Neural progenitor cell (in vitro differentiated cells): ENCODE measurements at regions not wholly inside any gene's neighbourhood (a gene's known extent, or its start where the extent isn't known, plus 50 kb on each side); places are given as distances from the start of the nearest gene placed in this dataset.

ENCODE experiments used
- DNase-seq: peaks from one replicate; pipeline ENCODE4 v3.0.0-alpha.2; 2016; ENCODE audit warnings: low spot score
- H2AFZ ChIP-seq: fragments of 200-600 bp; sonication (generic); replicated peaks from 2 replicates; pipeline ENCODE4 v1.6.1; 2016; ENCODE audit warnings: antibody characterized with exemption
- H3F3A ChIP-seq: fragments of 200-600 bp; sonication (generic); 2 replicates; pipeline ENCODE4 v1.6.1; 2016; ENCODE audit warnings: antibody characterized with exemption, low read depth
- H3K27ac ChIP-seq: fragments of 200-600 bp; sonication (generic); 2 replicates; pipeline ENCODE4 v1.5.1; 2016; ENCODE audit warnings: mild to moderate bottlenecking
- H3K27me3 ChIP-seq: fragments of 200-600 bp; sonication (generic); 2 replicates; pipeline ENCODE4 v1.6.1; 2016; ENCODE audit warnings: mild to moderate bottlenecking, moderate library complexity
- H3K36me3 ChIP-seq: fragments of 200-600 bp; sonication (generic); 2 replicates; pipeline ENCODE4 v1.5.1; 2016
- H3K4me1 ChIP-seq: fragments of 200-600 bp; sonication (generic); 2 replicates; pipeline ENCODE4 v1.6.1; 2016; ENCODE audit warnings: mixed run types
- H3K4me2 ChIP-seq: fragments of 200-600 bp; sonication (generic); 2 replicates; pipeline ENCODE4 v1.6.1; 2016
- H3K4me3 ChIP-seq: fragments of 200-600 bp; sonication (generic); 2 replicates; pipeline ENCODE4 v1.5.1; 2016
- H3K79me2 ChIP-seq: fragments of 200-600 bp; sonication (generic); 2 replicates; pipeline ENCODE4 v1.6.1; 2016; ENCODE audit warnings: low read depth
- H3K9ac ChIP-seq: fragments of 200-600 bp; sonication (generic); 2 replicates; pipeline ENCODE4 v1.6.1; 2016
- H3K9me3 ChIP-seq: fragments of 200-600 bp; sonication (generic); 2 replicates; pipeline ENCODE4 v1.5.1; 2016; ENCODE audit warnings: low read depth
- H4K20me1 ChIP-seq: fragments of 200-600 bp; sonication (generic); 2 replicates; pipeline ENCODE4 v1.6.1; 2016; ENCODE audit warnings: low read depth
- H3K27ac Mint-ChIP-seq: 3 replicates; pipeline ENCODE4 v1.8.0; 2021; ENCODE audit warnings: mixed read lengths
- H3K27me3 Mint-ChIP-seq: 2 replicates; pipeline ENCODE4 v1.8.0; 2022; ENCODE audit warnings: low read depth, mild to moderate bottlenecking, inconsistent platforms, moderate library complexity, mixed read lengths; ENCODE audit not compliant: insufficient read depth
- H3K36me3 Mint-ChIP-seq: 3 replicates; pipeline ENCODE4 v1.8.0; 2021; ENCODE audit warnings: mixed read lengths
- H3K4me1 Mint-ChIP-seq: 3 replicates; pipeline ENCODE4 v1.8.0; 2021; ENCODE audit warnings: mixed read lengths
- H3K4me3 Mint-ChIP-seq: 3 replicates; pipeline ENCODE4 v1.8.0; 2021; ENCODE audit warnings: mild to moderate bottlenecking, moderate library complexity, mixed read lengths
- H3K9me3 Mint-ChIP-seq: 3 replicates; pipeline ENCODE4 v1.8.0; 2020; ENCODE audit warnings: mixed read lengths
- EZH2 ChIP-seq: fragments of 200-600 bp; sonication (generic); IDR thresholded peaks from 2 replicates; pipeline ENCODE4 v1.6.1; 2017; ENCODE audit warnings: antibody characterized with exemption, mild to moderate bottlenecking, moderate library complexity
- EZH2phosphoT487 ChIP-seq: fragments of 200-600 bp; sonication (generic); IDR thresholded peaks from 2 replicates; pipeline ENCODE4 v1.6.1; 2017; ENCODE audit warnings: antibody characterized with exemption
- TF ChIP-seq, protein P1 (sequence below): fragments of 200-600 bp; sonication (generic); IDR thresholded peaks from 2 replicates; pipeline ENCODE4 v1.5.1; 2017; ENCODE audit warnings: antibody characterized with exemption, mild to moderate bottlenecking

DNA sequence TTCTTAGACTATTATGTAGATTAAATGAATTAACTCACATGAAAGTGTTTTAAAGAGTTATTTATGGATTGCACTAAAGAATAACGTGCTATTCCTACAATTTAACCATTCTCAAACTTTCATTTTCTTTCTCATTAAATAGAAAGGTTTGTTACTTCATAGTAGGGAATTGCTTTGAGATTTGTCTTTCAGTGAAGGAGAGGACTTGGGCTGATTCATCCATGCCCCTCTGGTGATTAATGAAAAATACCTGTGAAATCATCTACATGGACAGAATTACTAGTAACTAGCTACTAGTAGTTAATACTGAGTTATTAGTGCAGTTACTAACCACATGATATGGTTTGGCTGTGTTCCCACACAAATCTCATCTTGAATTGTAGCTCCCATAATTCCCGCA lies 275.8 kb upstream of the CDH20 start:
- Histone ChIP-seq H3K4me1 (no peaks in the 10 kb centered on the region), H3K27ac (no peak overlapping the region), H3K4me2 (no peak overlapping the region), H3K27me3 (no peaks in the 10 kb centered on the region), H3K36me3 (no peaks in the 10 kb centered on the region), H2AFZ (no peak overlapping the region), H3K9ac (no peak overlapping the region), H4K20me1 (no peaks in the 10 kb centered on the region), H3K9me3 (no peaks in the 10 kb centered on the region), H3K4me3 (no peak overlapping the region), H3K79me2 (no peaks in the 10 kb centered on the region), H3F3A (no peaks in the 10 kb centered on the region)
- TF ChIP-seq, protein P1, sequence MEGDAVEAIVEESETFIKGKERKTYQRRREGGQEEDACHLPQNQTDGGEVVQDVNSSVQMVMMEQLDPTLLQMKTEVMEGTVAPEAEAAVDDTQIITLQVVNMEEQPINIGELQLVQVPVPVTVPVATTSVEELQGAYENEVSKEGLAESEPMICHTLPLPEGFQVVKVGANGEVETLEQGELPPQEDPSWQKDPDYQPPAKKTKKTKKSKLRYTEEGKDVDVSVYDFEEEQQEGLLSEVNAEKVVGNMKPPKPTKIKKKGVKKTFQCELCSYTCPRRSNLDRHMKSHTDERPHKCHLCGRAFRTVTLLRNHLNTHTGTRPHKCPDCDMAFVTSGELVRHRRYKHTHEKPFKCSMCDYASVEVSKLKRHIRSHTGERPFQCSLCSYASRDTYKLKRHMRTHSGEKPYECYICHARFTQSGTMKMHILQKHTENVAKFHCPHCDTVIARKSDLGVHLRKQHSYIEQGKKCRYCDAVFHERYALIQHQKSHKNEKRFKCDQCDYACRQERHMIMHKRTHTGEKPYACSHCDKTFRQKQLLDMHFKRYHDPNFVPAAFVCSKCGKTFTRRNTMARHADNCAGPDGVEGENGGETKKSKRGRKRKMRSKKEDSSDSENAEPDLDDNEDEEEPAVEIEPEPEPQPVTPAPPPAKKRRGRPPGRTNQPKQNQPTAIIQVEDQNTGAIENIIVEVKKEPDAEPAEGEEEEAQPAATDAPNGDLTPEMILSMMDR, result no peak
- TF ChIP-seq EZH2, result no peak
- TF ChIP-seq EZH2phosphoT487, result no peak
- H3K4me3 Mint-ChIP-seq, result no peak overlapping the region
- no peak overlapping the region for H3K27ac Mint-ChIP-seq
- H3K9me3 Mint-ChIP-seq, result no peaks in the 10 kb centered on the region
- no peak for DNase-seq
- H3K27me3 Mint-ChIP-seq, result peaks cover 5% of the 10 kb centered on the region
- no peaks in the 10 kb centered on the region for H3K36me3 Mint-ChIP-seq
- H3K4me1 Mint-ChIP-seq, result peaks cover 4% of the 10 kb centered on the region

- H3K27me3 ChIP-seq, result no peaks in the 10 kb centered on the region
- H3K27ac Mint-ChIP-seq, result no peak overlapping the region
- H3K4me1 Mint-ChIP-seq, result peaks cover 22% of the 10 kb centered on the region
- no peak overlapping the region for H3K9ac ChIP-seq
- H3K27me3 Mint-ChIP-seq, result no peaks in the 10 kb centered on the region
- no peak overlapping the region for H3K4me3 ChIP-seq
- no peaks in the 10 kb centered on the region for H4K20me1 ChIP-seq
- TF ChIP-seq, protein P1, result no peak
- TF ChIP-seq EZH2, result no peak
- no peak for TF ChIP-seq EZH2phosphoT487
- H3K36me3 ChIP-seq, result no peaks in the 10 kb centered on the region
- no peaks in the 10 kb centered on the region for H3K9me3 Mint-ChIP-seq
- no peaks in the 10 kb centered on the region for H3F3A ChIP-seq
- no peak overlapping the region for H2AFZ ChIP-seq
- no peak overlapping the region for H3K4me2 ChIP-seq
- DNase-seq, result no peak
- H3K9me3 ChIP-seq, result no peaks in the 10 kb centered on the region
- H3K4me1 ChIP-seq, result no peaks in the 10 kb centered on the region
- no peak overlapping the region for H3K27ac ChIP-seq
- H3K36me3 Mint-ChIP-seq, result no peaks in the 10 kb centered on the region
- no peak overlapping the region for H3K4me3 Mint-ChIP-seq
- no peaks in the 10 kb centered on the region for H3K79me2 ChIP-seq
Observed at GRCh38 chr18:61062258-61062657, 271.0 kb upstream of the CDH20 start.

DNA sequence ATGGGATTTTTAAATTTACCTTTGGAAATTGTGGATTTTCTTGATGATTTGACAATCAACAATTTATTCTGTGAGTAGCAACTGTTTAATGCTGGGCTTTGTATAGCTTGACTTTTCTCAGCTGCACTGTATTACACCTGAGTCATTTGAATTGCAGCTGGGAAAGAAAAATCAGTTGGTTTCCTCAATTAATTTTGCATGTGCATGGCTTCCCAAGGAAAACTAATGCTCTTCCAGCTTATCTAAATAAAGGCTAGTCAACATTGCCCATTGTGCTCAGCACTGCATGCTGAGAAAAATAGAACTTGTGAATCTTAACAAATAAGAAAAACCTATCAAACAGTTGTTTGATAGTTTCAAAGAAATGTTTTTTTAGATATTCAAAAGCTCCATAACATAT lies 268.3 kb upstream of the CDH20 start:
- Histone ChIP-seq H3K36me3 (no peaks in the 10 kb centered on the region), H3K4me3 (no peak overlapping the region), H3K79me2 (no peaks in the 10 kb centered on the region), H3K9me3 (no peaks in the 10 kb centered on the region), H3K4me1 (no peaks in the 10 kb centered on the region), H4K20me1 (no peaks in the 10 kb centered on the region), H3K27ac (no peak overlapping the region), H3K4me2 (no peak overlapping the region), H2AFZ (no peak overlapping the region), H3K27me3 (no peaks in the 10 kb centered on the region), H3K9ac (no peak overlapping the region), H3F3A (no peaks in the 10 kb centered on the region)
- no peak overlapping the region for H3K4me3 Mint-ChIP-seq
- no peak overlapping the region for H3K27ac Mint-ChIP-seq
- TF ChIP-seq EZH2 (no peak), EZH2phosphoT487 (no peak)
- TF ChIP-seq, protein P1, result no peak
- H3K27me3 Mint-ChIP-seq, result no peaks in the 10 kb centered on the region
- DNase-seq, result no peak
- no peaks in the 10 kb centered on the region for H3K36me3 Mint-ChIP-seq
- H3K4me1 Mint-ChIP-seq, result peaks cover 22% of the 10 kb centered on the region
- H3K9me3 Mint-ChIP-seq, result no peaks in the 10 kb centered on the region

- Mint-ChIP-seq H3K27ac (no peak overlapping the region), H3K27me3 (no peaks in the 10 kb centered on the region), H3K36me3 (no peaks in the 10 kb centered on the region), H3K4me1 (peaks cover 2% of the 10 kb centered on the region), H3K4me3 (no peak overlapping the region), H3K9me3 (no peaks in the 10 kb centered on the region)
- H3K79me2 ChIP-seq, result no peaks in the 10 kb centered on the region
- H3K4me3 ChIP-seq, result no peak overlapping the region
- H3K9me3 ChIP-seq, result no peaks in the 10 kb centered on the region
- TF ChIP-seq, protein P1, result no peak
- TF ChIP-seq EZH2 (no peak), EZH2phosphoT487 (no peak)
- H3K27ac ChIP-seq, result no peak overlapping the region
- H3K36me3 ChIP-seq, result no peaks in the 10 kb centered on the region
- no peak overlapping the region for H3K9ac ChIP-seq
- H2AFZ ChIP-seq, result no peak overlapping the region
- H3K27me3 ChIP-seq, result no peaks in the 10 kb centered on the region
- H3K4me1 ChIP-seq, result no peaks in the 10 kb centered on the region
- H3F3A ChIP-seq, result no peaks in the 10 kb centered on the region
- no peak for DNase-seq
- no peaks in the 10 kb centered on the region for H4K20me1 ChIP-seq
- no peak overlapping the region for H3K4me2 ChIP-seq
Observed at GRCh38 chr18:61076986-61077385, 256.2 kb upstream of the CDH20 start.
